Esophagus muscularis mucosa (tissue), 4 donors: ENCODE measurements at regions not wholly inside any gene's neighbourhood (a gene's known extent, or its start where the extent isn't known, plus 50 kb on each side); places are given as distances from the start of the nearest gene placed in this dataset.

ENCODE experiments used
- EP300 ChIP-seq: sonication (generic); formaldehyde crosslinking; IDR thresholded peaks from one replicate; pipeline ENCODE4 v1.6.1; 2017; ENCODE audit warnings: antibody characterized with exemption
- POLR2A ChIP-seq: fragments of 450-650 bp; IDR thresholded peaks from one replicate; pipeline ENCODE4 v1.6.1; 2017; ENCODE audit warnings: antibody characterized with exemption, moderate library complexity, mild to moderate bottlenecking, low read depth
- POLR2AphosphoS5 ChIP-seq, 2 donors: sonication (generic); formaldehyde crosslinking; IDR thresholded peaks; one replicate each; pipeline ENCODE4 v1.6.1; 2017; ENCODE audit warnings: antibody characterized with exemption in 2 of 2
- TF ChIP-seq, protein P1 (sequence below), 3 experiments: fragments of 200-600 bp in 2 of 3; fragments of 450-650 bp in 1 of 3; sonication (generic) in 2 of 3; IDR thresholded peaks; one replicate each; pipeline ENCODE4 v1.5.1; 2017 to 2019; ENCODE audit warnings: antibody characterized with exemption in 3 of 3, mild to moderate bottlenecking in 2 of 3, moderate library complexity in 1 of 3

GRCh38 chr19:28297586-28298157, 915.3 kb downstream of the UQCRFS1 start:
- TF ChIP-seq POLR2A (no peak), POLR2AphosphoS5 (IDR thresholded peaks at IDR 0.05) (no peak), EP300 (no peak)
- TF ChIP-seq, protein P1, sequence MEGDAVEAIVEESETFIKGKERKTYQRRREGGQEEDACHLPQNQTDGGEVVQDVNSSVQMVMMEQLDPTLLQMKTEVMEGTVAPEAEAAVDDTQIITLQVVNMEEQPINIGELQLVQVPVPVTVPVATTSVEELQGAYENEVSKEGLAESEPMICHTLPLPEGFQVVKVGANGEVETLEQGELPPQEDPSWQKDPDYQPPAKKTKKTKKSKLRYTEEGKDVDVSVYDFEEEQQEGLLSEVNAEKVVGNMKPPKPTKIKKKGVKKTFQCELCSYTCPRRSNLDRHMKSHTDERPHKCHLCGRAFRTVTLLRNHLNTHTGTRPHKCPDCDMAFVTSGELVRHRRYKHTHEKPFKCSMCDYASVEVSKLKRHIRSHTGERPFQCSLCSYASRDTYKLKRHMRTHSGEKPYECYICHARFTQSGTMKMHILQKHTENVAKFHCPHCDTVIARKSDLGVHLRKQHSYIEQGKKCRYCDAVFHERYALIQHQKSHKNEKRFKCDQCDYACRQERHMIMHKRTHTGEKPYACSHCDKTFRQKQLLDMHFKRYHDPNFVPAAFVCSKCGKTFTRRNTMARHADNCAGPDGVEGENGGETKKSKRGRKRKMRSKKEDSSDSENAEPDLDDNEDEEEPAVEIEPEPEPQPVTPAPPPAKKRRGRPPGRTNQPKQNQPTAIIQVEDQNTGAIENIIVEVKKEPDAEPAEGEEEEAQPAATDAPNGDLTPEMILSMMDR (IDR thresholded peaks at IDR 0.05) = no peak
